HepG2 (cell line): ENCODE measurements at regions not wholly inside any gene's neighbourhood (a gene's known extent, or its start where the extent isn't known, plus 50 kb on each side); places are given as distances from the start of the nearest gene placed in this dataset.

Source experiments
- ATAC-seq: fragments of 200-7000 bp; cut with Tn5 transposase; 3 replicates; pipeline ENCODE4 v1.9.1; 2020; ENCODE audit warnings: mild to moderate bottlenecking, moderate library complexity
- BruUV-seq: library from RNA; stranded (reverse); fragments of 400-500 nt; replicated peaks from 2 replicates; lab custom pipeline; 2021; lab: Mats Ljungman, UMichigan
- CTCF ChIA-PET: fragments of 300-600 bp; formaldehyde crosslinking; extraction: SDS; loops from one replicate; lab custom pipeline; 2021; ENCODE audit warnings: low total read pairs, inconsistent platforms, low intra/inter-chr PET ratio; lab: Yijun Ruan, JAX
- POLR2A ChIA-PET: fragments of 350-600 bp; sonication (Branson Sonifier 250); formaldehyde crosslinking; loops from one replicate; lab custom pipeline; 2020; ENCODE audit warnings: antibody characterized with exemption, inconsistent platforms; lab: Yijun Ruan, JAX
- DNase-seq: peaks from one replicate; pipeline ENCODE4 v3.0.0-alpha.2; 2015; ENCODE audit warnings: low spot score
- FAIRE-seq: peaks from 3 replicates; lab custom pipeline; 2011; peaks lifted over from hg19 to GRCh38; lab: Jason Lieb, UNC
- H2AFZ ChIP-seq: one replicate; pipeline ENCODE4 v1.6.1; 2011; ENCODE audit warnings: low read length, inconsistent platforms
- H3K27ac ChIP-seq: fragments of 300-600 bp; 3 replicates; pipeline ENCODE4 v1.8.0; 2011; ENCODE audit warnings: mixed run types, mild to moderate bottlenecking, mixed read lengths, low read length, inconsistent platforms; ENCODE audit not compliant: insufficient read depth; ENCODE audit errors: extremely low read length
- H3K27me3 ChIP-seq, 2 experiments: fragments of 200-600 bp in 1 of 2; 2 replicates in 1 of 2; 3 replicates in 1 of 2; pipeline versions ENCODE4 v1.6.0 to v1.8.0; 2011; ENCODE audit warnings: low read length in 2 of 2, mild to moderate bottlenecking in 2 of 2, moderate library complexity in 2 of 2, inconsistent platforms in 1 of 2; ENCODE audit not compliant: insufficient read depth in 2 of 2, control insufficient read depth in 1 of 2
- H3K36me3 ChIP-seq, 2 experiments: fragments of 200-600 bp in 1 of 2; replicated peaks in 1 of 2; 2 replicates in 1 of 2; 3 replicates in 1 of 2; pipeline versions ENCODE4 v1.5.1 to v1.8.0; 2011; ENCODE audit warnings: low read length in 2 of 2, inconsistent platforms in 1 of 2; ENCODE audit not compliant: insufficient read depth in 2 of 2, control insufficient read depth in 1 of 2
- H3K4me1 ChIP-seq: 2 replicates; pipeline ENCODE4 v1.5.1; 2012; ENCODE audit warnings: low read length, inconsistent platforms; ENCODE audit not compliant: insufficient read depth
- H3K4me2 ChIP-seq: 2 replicates; pipeline ENCODE4 v1.6.0; 2011; ENCODE audit warnings: low read depth, low read length, inconsistent platforms
- H3K4me3 ChIP-seq, 3 experiments: fragments of 200-600 bp in 1 of 3; sonication (generic), shearing (Covaris generic) in 1 of 3; replicated peaks in 1 of 3; 2 replicates each; pipeline ENCODE4 v1.5.1; 2011 to 2016; ENCODE audit warnings: low read length in 3 of 3, inconsistent platforms in 2 of 3, low read depth in 2 of 3, mild to moderate bottlenecking in 2 of 3, control low read depth in 1 of 3, mixed read lengths in 1 of 3; ENCODE audit not compliant: insufficient read depth in 1 of 3
- H3K79me2 ChIP-seq: one replicate; pipeline ENCODE4 v1.6.1; 2011; ENCODE audit warnings: low read length, inconsistent platforms; ENCODE audit not compliant: insufficient read depth
- H3K9ac ChIP-seq: 2 replicates; pipeline ENCODE4 v1.6.0; 2011; ENCODE audit warnings: mild to moderate bottlenecking, low read depth, low read length, inconsistent platforms; ENCODE audit not compliant: insufficient read depth
- H3K9me3 ChIP-seq: 2 replicates; pipeline ENCODE4 v1.5.1; 2012; ENCODE audit warnings: mild to moderate bottlenecking, low read length
- H4K20me1 ChIP-seq: 2 replicates; pipeline ENCODE4 v1.6.0; 2011; ENCODE audit warnings: inconsistent platforms, mild to moderate bottlenecking, low read length, moderate library complexity; ENCODE audit not compliant: insufficient read depth
- PAWR ChIP-seq: sonication (generic); formaldehyde crosslinking; IDR thresholded peaks from 2 replicates; pipeline ENCODE4 v1.4.0; 2020; ENCODE audit warnings: missing genetic modification reagents, mild to moderate bottlenecking, borderline replicate concordance
- SALL1 ChIP-seq: sonication (generic); formaldehyde crosslinking; IDR thresholded peaks from 2 replicates; pipeline ENCODE4 v1.8.0; 2022; ENCODE audit warnings: mild to moderate bottlenecking, missing genetic modification reagents
- U2AF2 ChIP-seq: fragments of 200-400 bp; formaldehyde crosslinking; IDR thresholded peaks from 2 replicates; pipeline ENCODE4 v1.6.1; 2017; ENCODE audit warnings: low read depth, mild to moderate bottlenecking, low read length
- ZEB1 ChIP-seq: IDR thresholded peaks from 2 replicates; pipeline ENCODE4 v1.6.1; 2012; ENCODE audit warnings: mild to moderate bottlenecking, low read depth, inconsistent platforms; ENCODE audit not compliant: insufficient replicate concordance
- ZNF282 ChIP-seq: fragments of 450-650 bp; IDR thresholded peaks from 2 replicates; pipeline ENCODE4 v1.6.1; 2018; ENCODE audit not compliant: partially characterized antibody
- WGBS: methylation state at CpG from one replicate; pipeline ENCODE4 v1.1.6; 2017; ENCODE audit warnings: low lambda C conversion rate; 5-methylcytosine and 5-hydroxymethylcytosine counted together
- in situ Hi-C: cut with HindIII; loops from 2 replicates; pipeline ENCODE4 v1.10.0; 2017; ENCODE audit warnings: low pct_unique_long_range_greater_than_20kb; ENCODE audit not compliant: extremely low pct_ligation_motif_present
- intact Hi-C: fragments of 100-400 bp; cut with micrococcal nuclease; formaldehyde crosslinking; loops from one replicate; pipeline ENCODE4 v1.10.0; 2022; ENCODE audit not compliant: unreplicated experiment
- TF ChIP-seq, protein P1 (sequence below), 2 experiments: fragments of 450-650 bp in 1 of 2; sonication (generic) in 1 of 2; formaldehyde crosslinking in 1 of 2; IDR thresholded peaks; 2 replicates each; pipeline versions ENCODE4 v1.6.1 to v1.8.0; 2016 to 2022; ENCODE audit warnings: antibody characterized with exemption in 1 of 2, mild to moderate bottlenecking in 1 of 2, missing genetic modification reagents in 1 of 2
- TF ChIP-seq, protein P2 (sequence below): sonication (generic); formaldehyde crosslinking; IDR thresholded peaks from 2 replicates; pipeline ENCODE4 v1.5.0; 2020; ENCODE audit warnings: mild to moderate bottlenecking, missing genetic modification reagents
- TF ChIP-seq, protein P3 (sequence below): sonication (generic); formaldehyde crosslinking; IDR thresholded peaks from 2 replicates; pipeline ENCODE4 v1.8.0; 2022; ENCODE audit warnings: missing genetic modification reagents, low read depth, mild to moderate bottlenecking, borderline replicate concordance
- TF ChIP-seq, protein P4 (sequence below): sonication (generic); formaldehyde crosslinking; IDR thresholded peaks from 2 replicates; pipeline ENCODE4 v1.5.1; 2020; ENCODE audit warnings: missing genetic modification reagents, mild to moderate bottlenecking, borderline replicate concordance

DNA sequence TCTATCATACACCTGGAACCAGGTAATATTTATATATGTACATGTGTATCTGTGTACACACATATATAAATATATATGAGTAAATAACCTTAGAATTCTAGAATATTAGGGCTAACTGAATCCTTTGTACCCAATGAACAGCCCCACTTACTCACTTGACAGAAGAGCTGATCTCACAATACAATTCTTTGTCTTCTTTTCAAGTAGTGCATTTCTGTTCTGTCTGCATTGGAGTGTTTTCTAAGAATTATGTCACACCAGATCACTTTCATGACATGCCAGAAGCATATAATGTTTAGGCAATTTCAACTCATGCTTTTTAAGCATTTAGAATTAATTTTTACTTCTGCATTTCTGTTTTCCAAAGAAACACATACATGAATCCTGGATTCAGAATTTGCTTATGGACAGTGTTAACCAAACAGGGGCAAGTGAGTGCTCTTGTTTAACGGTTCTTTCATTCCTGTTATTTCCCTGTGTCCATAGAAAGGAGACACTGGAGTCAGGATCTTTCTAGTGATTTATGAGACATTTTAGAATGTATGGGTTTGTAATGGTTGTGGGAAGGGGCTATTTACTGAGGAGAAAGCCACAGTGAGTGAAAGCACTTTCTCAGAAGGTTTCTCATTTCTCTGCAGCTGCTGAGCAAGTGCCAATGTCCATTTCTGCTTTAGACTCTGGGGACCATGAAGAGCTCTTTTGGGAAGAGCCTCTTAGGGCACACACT is 123.2 kb downstream of the RMI1 start:
- Histone ChIP-seq H3K36me3 (no peaks in the 10 kb centered on the region), H3K4me3 (no peak overlapping the region), H3K9ac (no peak overlapping the region), H3K4me2 (no peak overlapping the region), H3K79me2 (no peaks in the 10 kb centered on the region), H3K9me3 (no peaks in the 10 kb centered on the region), H2AFZ (no peak overlapping the region), H3K27me3 (peaks cover 1 to 25% of the 10 kb centered on the region in 2 experiments; a peak in 3 of 5 replicates), H3K4me1 (no peaks in the 10 kb centered on the region), H3K27ac (no peak overlapping the region), H4K20me1 (no peaks in the 10 kb centered on the region)
- intact Hi-C loops (no loop called here), in situ Hi-C loops (no loop called here)
- BruUV-seq, result no TSS peak
- no peak for DNase-seq
- no peak for FAIRE-seq
- ATAC-seq, result no peak
- ChIA-PET POLR2A (no interaction called here), CTCF (no interaction called here)
- WGBS, result 0% methylated on average over 1 of the region's 1 CpG
- no peak for TF ChIP-seq SALL1 (CRISPR knock-in tag)
- TF ChIP-seq, protein P1, sequence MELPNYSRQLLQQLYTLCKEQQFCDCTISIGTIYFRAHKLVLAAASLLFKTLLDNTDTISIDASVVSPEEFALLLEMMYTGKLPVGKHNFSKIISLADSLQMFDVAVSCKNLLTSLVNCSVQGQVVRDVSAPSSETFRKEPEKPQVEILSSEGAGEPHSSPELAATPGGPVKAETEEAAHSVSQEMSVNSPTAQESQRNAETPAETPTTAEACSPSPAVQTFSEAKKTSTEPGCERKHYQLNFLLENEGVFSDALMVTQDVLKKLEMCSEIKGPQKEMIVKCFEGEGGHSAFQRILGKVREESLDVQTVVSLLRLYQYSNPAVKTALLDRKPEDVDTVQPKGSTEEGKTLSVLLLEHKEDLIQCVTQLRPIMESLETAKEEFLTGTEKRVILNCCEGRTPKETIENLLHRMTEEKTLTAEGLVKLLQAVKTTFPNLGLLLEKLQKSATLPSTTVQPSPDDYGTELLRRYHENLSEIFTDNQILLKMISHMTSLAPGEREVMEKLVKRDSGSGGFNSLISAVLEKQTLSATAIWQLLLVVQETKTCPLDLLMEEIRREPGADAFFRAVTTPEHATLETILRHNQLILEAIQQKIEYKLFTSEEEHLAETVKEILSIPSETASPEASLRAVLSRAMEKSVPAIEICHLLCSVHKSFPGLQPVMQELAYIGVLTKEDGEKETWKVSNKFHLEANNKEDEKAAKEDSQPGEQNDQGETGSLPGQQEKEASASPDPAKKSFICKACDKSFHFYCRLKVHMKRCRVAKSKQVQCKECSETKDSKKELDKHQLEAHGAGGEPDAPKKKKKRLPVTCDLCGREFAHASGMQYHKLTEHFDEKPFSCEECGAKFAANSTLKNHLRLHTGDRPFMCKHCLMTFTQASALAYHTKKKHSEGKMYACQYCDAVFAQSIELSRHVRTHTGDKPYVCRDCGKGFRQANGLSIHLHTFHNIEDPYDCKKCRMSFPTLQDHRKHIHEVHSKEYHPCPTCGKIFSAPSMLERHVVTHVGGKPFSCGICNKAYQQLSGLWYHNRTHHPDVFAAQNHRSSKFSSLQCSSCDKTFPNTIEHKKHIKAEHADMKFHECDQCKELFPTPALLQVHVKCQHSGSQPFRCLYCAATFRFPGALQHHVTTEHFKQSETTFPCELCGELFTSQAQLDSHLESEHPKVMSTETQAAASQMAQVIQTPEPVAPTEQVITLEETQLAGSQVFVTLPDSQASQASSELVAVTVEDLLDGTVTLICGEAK (IDR thresholded peaks at IDR 0.05), result no peak
- TF ChIP-seq, protein P1 (CRISPR knock-in tag; IDR thresholded peaks at IDR 0.05), result no peak
- TF ChIP-seq, protein P2, sequence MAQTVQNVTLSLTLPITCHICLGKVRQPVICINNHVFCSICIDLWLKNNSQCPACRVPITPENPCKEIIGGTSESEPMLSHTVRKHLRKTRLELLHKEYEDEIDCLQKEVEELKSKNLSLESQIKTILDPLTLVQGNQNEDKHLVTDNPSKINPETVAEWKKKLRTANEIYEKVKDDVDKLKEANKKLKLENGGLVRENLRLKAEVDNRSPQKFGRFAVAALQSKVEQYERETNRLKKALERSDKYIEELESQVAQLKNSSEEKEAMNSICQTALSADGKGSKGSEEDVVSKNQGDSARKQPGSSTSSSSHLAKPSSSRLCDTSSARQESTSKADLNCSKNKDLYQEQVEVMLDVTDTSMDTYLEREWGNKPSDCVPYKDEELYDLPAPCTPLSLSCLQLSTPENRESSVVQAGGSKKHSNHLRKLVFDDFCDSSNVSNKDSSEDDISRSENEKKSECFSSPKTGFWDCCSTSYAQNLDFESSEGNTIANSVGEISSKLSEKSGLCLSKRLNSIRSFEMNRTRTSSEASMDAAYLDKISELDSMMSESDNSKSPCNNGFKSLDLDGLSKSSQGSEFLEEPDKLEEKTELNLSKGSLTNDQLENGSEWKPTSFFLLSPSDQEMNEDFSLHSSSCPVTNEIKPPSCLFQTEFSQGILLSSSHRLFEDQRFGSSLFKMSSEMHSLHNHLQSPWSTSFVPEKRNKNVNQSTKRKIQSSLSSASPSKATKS (CRISPR knock-in tag), result no peak
- TF ChIP-seq, protein P3, sequence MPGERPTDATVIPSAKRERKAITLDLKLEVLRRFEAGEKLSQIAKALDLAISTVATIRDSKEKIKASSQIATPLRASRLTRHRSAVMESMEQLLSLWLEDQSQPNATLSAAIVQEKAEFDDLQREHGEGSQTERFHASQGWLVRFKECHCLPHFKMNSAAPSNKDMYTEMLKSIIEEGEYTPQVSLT (CRISPR knock-in tag), result no peak
- no peak for TF ChIP-seq PAWR (CRISPR knock-in tag)
- TF ChIP-seq ZNF282, result no peak
- TF ChIP-seq, protein P4, sequence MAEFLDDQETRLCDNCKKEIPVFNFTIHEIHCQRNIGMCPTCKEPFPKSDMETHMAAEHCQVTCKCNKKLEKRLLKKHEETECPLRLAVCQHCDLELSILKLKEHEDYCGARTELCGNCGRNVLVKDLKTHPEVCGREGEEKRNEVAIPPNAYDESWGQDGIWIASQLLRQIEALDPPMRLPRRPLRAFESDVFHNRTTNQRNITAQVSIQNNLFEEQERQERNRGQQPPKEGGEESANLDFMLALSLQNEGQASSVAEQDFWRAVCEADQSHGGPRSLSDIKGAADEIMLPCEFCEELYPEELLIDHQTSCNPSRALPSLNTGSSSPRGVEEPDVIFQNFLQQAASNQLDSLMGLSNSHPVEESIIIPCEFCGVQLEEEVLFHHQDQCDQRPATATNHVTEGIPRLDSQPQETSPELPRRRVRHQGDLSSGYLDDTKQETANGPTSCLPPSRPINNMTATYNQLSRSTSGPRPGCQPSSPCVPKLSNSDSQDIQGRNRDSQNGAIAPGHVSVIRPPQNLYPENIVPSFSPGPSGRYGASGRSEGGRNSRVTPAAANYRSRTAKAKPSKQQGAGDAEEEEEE (CRISPR knock-in tag), result no peak
- TF ChIP-seq ZEB1, result no peak
- TF ChIP-seq U2AF2, result no peak
